22Rv1 (cell line): ENCODE measurements at regions not wholly inside any gene's neighbourhood (a gene's known extent, or its start where the extent isn't known, plus 50 kb on each side); places are given as distances from the start of the nearest gene placed in this dataset.

ENCODE experiments used
- CTCF ChIP-seq: fragments of 450-650 bp; IDR thresholded peaks from 2 replicates; pipeline ENCODE4 v1.5.1; 2017; ENCODE audit warnings: mild to moderate bottlenecking
- ZFX ChIP-seq: fragments of 450-650 bp; IDR thresholded peaks from 2 replicates; pipeline ENCODE4 v1.6.1; 2017; ENCODE audit warnings: antibody characterized with exemption, borderline replicate concordance

GRCh38 chr11:111183706-111184105, 61.8 kb upstream of the POU2AF2 start:
- TF ChIP-seq CTCF = no peak
- no peak for TF ChIP-seq ZFX
